ENCODE measurements at regions not wholly inside any gene's neighbourhood (a gene's known extent, or its start where the extent isn't known, plus 50 kb on each side); places are given as distances from the start of the nearest gene placed in this dataset.

DNA sequence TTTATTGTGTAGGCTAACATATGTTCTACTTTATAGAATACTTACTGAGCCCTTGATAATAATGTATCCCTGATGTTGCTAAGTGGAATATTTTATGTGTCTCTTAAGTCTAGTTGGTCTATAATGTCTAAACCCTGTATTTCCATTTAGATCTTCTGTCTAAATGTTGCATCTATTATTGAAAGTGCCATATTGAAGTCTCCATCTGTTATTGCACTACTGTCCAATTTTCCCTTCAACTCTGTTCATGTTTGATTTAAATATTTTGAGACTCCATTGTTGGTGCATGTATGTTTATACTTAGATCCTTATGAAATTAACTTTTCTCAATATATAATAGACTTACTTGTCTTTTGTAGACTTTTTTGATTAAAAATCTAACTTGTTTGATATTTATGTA is 924.5 kb upstream of the KCND2 start:
- TF ChIP-seq, protein P1, sequence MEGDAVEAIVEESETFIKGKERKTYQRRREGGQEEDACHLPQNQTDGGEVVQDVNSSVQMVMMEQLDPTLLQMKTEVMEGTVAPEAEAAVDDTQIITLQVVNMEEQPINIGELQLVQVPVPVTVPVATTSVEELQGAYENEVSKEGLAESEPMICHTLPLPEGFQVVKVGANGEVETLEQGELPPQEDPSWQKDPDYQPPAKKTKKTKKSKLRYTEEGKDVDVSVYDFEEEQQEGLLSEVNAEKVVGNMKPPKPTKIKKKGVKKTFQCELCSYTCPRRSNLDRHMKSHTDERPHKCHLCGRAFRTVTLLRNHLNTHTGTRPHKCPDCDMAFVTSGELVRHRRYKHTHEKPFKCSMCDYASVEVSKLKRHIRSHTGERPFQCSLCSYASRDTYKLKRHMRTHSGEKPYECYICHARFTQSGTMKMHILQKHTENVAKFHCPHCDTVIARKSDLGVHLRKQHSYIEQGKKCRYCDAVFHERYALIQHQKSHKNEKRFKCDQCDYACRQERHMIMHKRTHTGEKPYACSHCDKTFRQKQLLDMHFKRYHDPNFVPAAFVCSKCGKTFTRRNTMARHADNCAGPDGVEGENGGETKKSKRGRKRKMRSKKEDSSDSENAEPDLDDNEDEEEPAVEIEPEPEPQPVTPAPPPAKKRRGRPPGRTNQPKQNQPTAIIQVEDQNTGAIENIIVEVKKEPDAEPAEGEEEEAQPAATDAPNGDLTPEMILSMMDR (IDR thresholded peaks at IDR 0.05; ENCODE audit: insufficient read depth, low read length): no peak
- no peak for TF ChIP-seq POLR2AphosphoS5 (IDR thresholded peaks at IDR 0.05; ENCODE audit: low read depth)
